Keratinocyte (primary cell): ENCODE measurements at regions not wholly inside any gene's neighbourhood (a gene's known extent, or its start where the extent isn't known, plus 50 kb on each side); places are given as distances from the start of the nearest gene placed in this dataset.

Experiments used
- DNase-seq: peaks from one replicate; pipeline ENCODE4 v3.0.0-alpha.2; 2011; ENCODE audit warnings: low read depth, missing footprints, low spot score
- FAIRE-seq: peaks from 2 replicates; lab custom pipeline; 2011; peaks lifted over from hg19 to GRCh38; lab: Jason Lieb, UNC
- H2AFZ ChIP-seq: 2 replicates; pipeline ENCODE4 v1.6.0; 2012; ENCODE audit warnings: low read length, control low read depth, inconsistent platforms; ENCODE audit not compliant: control insufficient read depth
- H3K27ac ChIP-seq: 2 replicates; pipeline ENCODE4 v1.5.1; 2011; ENCODE audit warnings: low read length; ENCODE audit not compliant: control insufficient read depth, insufficient read depth
- H3K27me3 ChIP-seq: 3 replicates; pipeline ENCODE4 v1.6.0; 2011; ENCODE audit warnings: low read length; ENCODE audit not compliant: control insufficient read depth, insufficient read depth; ENCODE audit errors: extremely low read depth
- H3K36me3 ChIP-seq, 2 experiments: 2 replicates in 1 of 2; 3 replicates in 1 of 2; pipeline ENCODE4 v1.5.1; 2011; ENCODE audit warnings: low read length in 2 of 2, mild to moderate bottlenecking in 1 of 2; ENCODE audit not compliant: control insufficient read depth in 2 of 2, insufficient read depth in 2 of 2; ENCODE audit errors: extremely low read depth in 1 of 2
- H3K4me1 ChIP-seq: 3 replicates; pipeline ENCODE4 v1.5.1; 2011; ENCODE audit warnings: low read length; ENCODE audit not compliant: control insufficient read depth, insufficient read depth; ENCODE audit errors: extremely low read depth
- H3K4me2 ChIP-seq: 3 replicates; pipeline ENCODE4 v1.6.0; 2011; ENCODE audit warnings: low read depth, low read length; ENCODE audit not compliant: control insufficient read depth, insufficient read depth; ENCODE audit errors: extremely low read depth
- H3K4me3 ChIP-seq, 3 experiments: fragments of 200-600 bp in 1 of 3; sonication (generic) in 1 of 3; 2 replicates in 2 of 3; 3 replicates in 1 of 3; pipeline ENCODE4 v1.5.1; 2011 to 2016; ENCODE audit warnings: low read length in 3 of 3, mild to moderate bottlenecking in 3 of 3, control low read depth in 2 of 3, inconsistent platforms in 1 of 3, low read depth in 1 of 3, mixed read lengths in 1 of 3, mixed run types in 1 of 3, moderate library complexity in 1 of 3; ENCODE audit not compliant: control insufficient read depth in 2 of 3, insufficient read depth in 2 of 3; ENCODE audit errors: extremely low read depth in 1 of 3
- H3K79me2 ChIP-seq: 2 replicates; pipeline ENCODE4 v1.6.0; 2012; ENCODE audit warnings: low read length; ENCODE audit not compliant: control insufficient read depth, insufficient read depth
- H3K9ac ChIP-seq: 3 replicates; pipeline ENCODE4 v1.6.0; 2011; ENCODE audit warnings: low read length; ENCODE audit not compliant: control insufficient read depth, insufficient read depth; ENCODE audit errors: extremely low read depth
- H3K9me1 ChIP-seq: 3 replicates; pipeline ENCODE4 v1.6.0; 2011; ENCODE audit warnings: low read length; ENCODE audit not compliant: control insufficient read depth, insufficient read depth; ENCODE audit errors: extremely low read depth
- H3K9me3 ChIP-seq: 2 replicates; pipeline ENCODE4 v1.5.1; 2012; ENCODE audit warnings: low read depth, low read length; ENCODE audit not compliant: control insufficient read depth
- H4K20me1 ChIP-seq: 3 replicates; pipeline ENCODE4 v1.6.0; 2011; ENCODE audit warnings: low read length; ENCODE audit not compliant: control insufficient read depth, insufficient read depth; ENCODE audit errors: extremely low read depth
- EZH2 ChIP-seq: IDR thresholded peaks from one replicate; pipeline ENCODE4 v1.6.1; 2012; ENCODE audit warnings: inconsistent platforms, mild to moderate bottlenecking, low read length, moderate library complexity
- dilution Hi-C: fragments of 300-500 bp; cut with MboI; formaldehyde crosslinking; loops from one replicate; pipeline ENCODE4 v1.7.0; 2020; ENCODE audit warnings: low sequenced_read_pairs; ENCODE audit not compliant: extremely low pct_ligation_motif_present
- TF ChIP-seq, protein P1 (sequence below), 3 experiments: IDR thresholded peaks in 1 of 3; conservative IDR thresholded peaks in 1 of 3; optimal IDR thresholded peaks in 1 of 3; 2 replicates in 2 of 3; 3 replicates in 1 of 3; pipeline versions ENCODE3 to v1.5.1; 2011; ENCODE audit warnings: low read length in 3 of 3, mild to moderate bottlenecking in 3 of 3, moderate library complexity in 2 of 3, control low read depth in 1 of 3, inconsistent platforms in 1 of 3; ENCODE audit not compliant: insufficient read depth in 2 of 3; ENCODE audit errors: extremely low read depth in 1 of 3

DNA sequence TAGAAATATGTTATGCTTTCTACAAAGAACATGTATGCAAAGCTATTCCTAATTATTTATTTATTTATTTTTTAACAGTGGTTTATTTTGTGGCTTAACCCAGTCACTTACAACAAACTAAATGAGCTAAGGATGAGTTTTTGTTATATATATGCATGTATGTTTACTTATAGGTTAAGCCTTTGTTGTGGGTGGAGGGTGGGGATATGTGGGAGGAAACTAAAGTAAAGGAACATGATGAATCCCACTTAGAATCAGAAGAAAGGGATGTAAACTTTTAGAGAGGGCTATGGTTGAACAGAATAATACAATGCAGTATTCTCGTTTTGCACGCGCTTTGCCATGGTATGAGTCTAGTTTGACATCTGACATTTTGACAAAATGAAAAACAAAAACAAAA, 321.0 kb upstream of the RUNX1 start:
- no peak overlapping the region for H3K9ac ChIP-seq
- no peaks in the 10 kb centered on the region for H3K9me3 ChIP-seq
- H3K4me3 ChIP-seq: no peak overlapping the region
- no peak for TF ChIP-seq EZH2
- TF ChIP-seq, protein P1, sequence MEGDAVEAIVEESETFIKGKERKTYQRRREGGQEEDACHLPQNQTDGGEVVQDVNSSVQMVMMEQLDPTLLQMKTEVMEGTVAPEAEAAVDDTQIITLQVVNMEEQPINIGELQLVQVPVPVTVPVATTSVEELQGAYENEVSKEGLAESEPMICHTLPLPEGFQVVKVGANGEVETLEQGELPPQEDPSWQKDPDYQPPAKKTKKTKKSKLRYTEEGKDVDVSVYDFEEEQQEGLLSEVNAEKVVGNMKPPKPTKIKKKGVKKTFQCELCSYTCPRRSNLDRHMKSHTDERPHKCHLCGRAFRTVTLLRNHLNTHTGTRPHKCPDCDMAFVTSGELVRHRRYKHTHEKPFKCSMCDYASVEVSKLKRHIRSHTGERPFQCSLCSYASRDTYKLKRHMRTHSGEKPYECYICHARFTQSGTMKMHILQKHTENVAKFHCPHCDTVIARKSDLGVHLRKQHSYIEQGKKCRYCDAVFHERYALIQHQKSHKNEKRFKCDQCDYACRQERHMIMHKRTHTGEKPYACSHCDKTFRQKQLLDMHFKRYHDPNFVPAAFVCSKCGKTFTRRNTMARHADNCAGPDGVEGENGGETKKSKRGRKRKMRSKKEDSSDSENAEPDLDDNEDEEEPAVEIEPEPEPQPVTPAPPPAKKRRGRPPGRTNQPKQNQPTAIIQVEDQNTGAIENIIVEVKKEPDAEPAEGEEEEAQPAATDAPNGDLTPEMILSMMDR (optimal IDR thresholded peaks at IDR 0.05 in 1 of 3, IDR thresholded peaks at IDR 0.05 in 1 of 3, conservative IDR thresholded peaks at IDR 0.05 in 1 of 3; ENCODE audit: extremely low read depth in 1 of 3, insufficient read depth in 2 of 3, low read length in 3 of 3): no peak
- H3K79me2 ChIP-seq: no peaks in the 10 kb centered on the region
- DNase-seq (no peak), FAIRE-seq (no peak)
- dilution Hi-C loops: no loop called here
- peaks cover 8% of the 10 kb centered on the region for H3K4me1 ChIP-seq
- no peaks in the 10 kb centered on the region for H3K27me3 ChIP-seq
- H3K9me1 ChIP-seq: no peaks in the 10 kb centered on the region
- H3K27ac ChIP-seq: no peak overlapping the region
- H3K4me2 ChIP-seq: no peak overlapping the region
- H3K36me3 ChIP-seq: no peaks in the 10 kb centered on the region
- H4K20me1 ChIP-seq: no peaks in the 10 kb centered on the region
- H2AFZ ChIP-seq: no peak overlapping the region

DNA sequence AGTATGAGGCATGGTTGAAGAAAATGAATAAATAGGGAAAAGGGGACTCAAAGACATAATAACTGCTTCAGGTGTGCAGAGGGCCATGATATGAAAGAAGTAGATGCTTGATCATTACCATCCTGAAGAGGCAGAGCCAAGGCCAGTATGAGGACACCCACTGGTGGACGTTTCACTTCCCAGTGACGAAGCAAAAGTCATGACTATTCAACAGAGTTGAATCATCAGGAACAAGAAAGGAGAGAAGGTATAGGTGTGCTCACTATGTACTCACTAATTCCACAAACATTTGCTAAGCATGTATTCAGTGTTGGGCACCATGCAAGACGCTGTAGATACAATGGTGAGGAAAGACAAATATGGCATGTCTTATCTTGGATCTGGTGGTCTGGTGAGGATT, 319.2 kb upstream of the RUNX1 start:
- Histone ChIP-seq H3K9me1 (no peaks in the 10 kb centered on the region), H2AFZ (no peak overlapping the region), H3K9me3 (no peaks in the 10 kb centered on the region), H4K20me1 (no peaks in the 10 kb centered on the region), H3K4me1 (no peaks in the 10 kb centered on the region), H3K4me3 (no peak overlapping the region), H3K27me3 (no peaks in the 10 kb centered on the region), H3K4me2 (no peak overlapping the region), H3K79me2 (no peaks in the 10 kb centered on the region), H3K9ac (no peak overlapping the region), H3K27ac (no peak overlapping the region), H3K36me3 (no peaks in the 10 kb centered on the region)
- dilution Hi-C loops: no loop called here
- DNase-seq (no peak), FAIRE-seq (peak; percentile 63)
- TF ChIP-seq EZH2: no peak
- TF ChIP-seq, protein P1 (optimal IDR thresholded peaks at IDR 0.05 in 1 of 3, IDR thresholded peaks at IDR 0.05 in 1 of 3, conservative IDR thresholded peaks at IDR 0.05 in 1 of 3; ENCODE audit: extremely low read depth in 1 of 3, insufficient read depth in 2 of 3, low read length in 3 of 3): peak in 1 of 3 experiments; percentile 25
